ENCODE measurements at regions not wholly inside any gene's neighbourhood (a gene's known extent, or its start where the extent isn't known, plus 50 kb on each side); places are given as distances from the start of the nearest gene placed in this dataset.

DNA sequence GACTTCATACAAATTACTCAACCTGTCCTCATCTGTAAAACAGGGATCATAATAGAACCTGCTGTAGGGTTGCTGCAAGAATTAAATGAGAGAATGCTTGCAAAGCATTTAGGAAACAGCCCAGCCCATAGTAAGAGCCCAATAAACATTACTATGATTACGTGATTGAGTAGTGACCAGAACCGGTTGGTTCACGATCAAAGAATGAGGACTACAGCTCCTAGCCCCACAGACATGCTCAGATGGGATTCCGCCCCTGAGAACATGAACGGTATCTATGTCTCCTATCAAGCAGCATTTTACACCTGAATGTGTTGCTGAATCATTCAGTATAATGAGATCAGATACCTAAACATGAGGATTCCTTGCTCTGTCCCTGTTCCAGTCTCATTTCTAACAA is 104.8 kb upstream of the ZNF648 start:
- no peak for DNase-seq (ENCODE audit: low read depth in 2 of 2)
- Histone ChIP-seq H3K36me3 (ENCODE audit: control insufficient read depth, insufficient read depth, low read length) (no peaks in the 10 kb centered on the region), H3K27me3 (ENCODE audit: control insufficient read depth, insufficient read depth, low read length) (no peaks in the 10 kb centered on the region), H3K4me2 (ENCODE audit: extremely low read depth, insufficient read depth, low read length) (no peak overlapping the region), H2AFZ (ENCODE audit: low read length) (no peak overlapping the region), H3K27ac (ENCODE audit: insufficient read depth, low read length) (no peak overlapping the region), H3K9me3 (ENCODE audit: control insufficient read depth, insufficient read depth, low read depth, low read length) (no peaks in the 10 kb centered on the region), H3K4me3 (replicated peaks in 1 of 4; ENCODE audit: control extremely low read depth in 1 of 4, insufficient read depth in 1 of 4, low read depth in 3 of 4, low read length in 4 of 4) (no peak overlapping the region), H4K20me1 (ENCODE audit: control insufficient read depth, extremely low read depth, insufficient read depth, low read length) (no peaks in the 10 kb centered on the region), H3K4me1 (ENCODE audit: control insufficient read depth, extremely low read depth, insufficient read depth, low read length) (no peaks in the 10 kb centered on the region), H3K79me2 (ENCODE audit: control insufficient read depth, insufficient read depth, low read length) (no peaks in the 10 kb centered on the region), H3K9ac (ENCODE audit: insufficient read depth, low read length) (no peak overlapping the region)
- TF ChIP-seq EZH2 (IDR thresholded peaks at IDR 0.05; ENCODE audit: low read length, missing control alignments) = no peak
- TF ChIP-seq, protein P1, sequence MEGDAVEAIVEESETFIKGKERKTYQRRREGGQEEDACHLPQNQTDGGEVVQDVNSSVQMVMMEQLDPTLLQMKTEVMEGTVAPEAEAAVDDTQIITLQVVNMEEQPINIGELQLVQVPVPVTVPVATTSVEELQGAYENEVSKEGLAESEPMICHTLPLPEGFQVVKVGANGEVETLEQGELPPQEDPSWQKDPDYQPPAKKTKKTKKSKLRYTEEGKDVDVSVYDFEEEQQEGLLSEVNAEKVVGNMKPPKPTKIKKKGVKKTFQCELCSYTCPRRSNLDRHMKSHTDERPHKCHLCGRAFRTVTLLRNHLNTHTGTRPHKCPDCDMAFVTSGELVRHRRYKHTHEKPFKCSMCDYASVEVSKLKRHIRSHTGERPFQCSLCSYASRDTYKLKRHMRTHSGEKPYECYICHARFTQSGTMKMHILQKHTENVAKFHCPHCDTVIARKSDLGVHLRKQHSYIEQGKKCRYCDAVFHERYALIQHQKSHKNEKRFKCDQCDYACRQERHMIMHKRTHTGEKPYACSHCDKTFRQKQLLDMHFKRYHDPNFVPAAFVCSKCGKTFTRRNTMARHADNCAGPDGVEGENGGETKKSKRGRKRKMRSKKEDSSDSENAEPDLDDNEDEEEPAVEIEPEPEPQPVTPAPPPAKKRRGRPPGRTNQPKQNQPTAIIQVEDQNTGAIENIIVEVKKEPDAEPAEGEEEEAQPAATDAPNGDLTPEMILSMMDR (conservative IDR thresholded peaks at IDR 0.05 in 1 of 2, IDR thresholded peaks at IDR 0.05 in 1 of 2; ENCODE audit: low read depth in 1 of 2, low read length in 2 of 2) = no peak

DNA sequence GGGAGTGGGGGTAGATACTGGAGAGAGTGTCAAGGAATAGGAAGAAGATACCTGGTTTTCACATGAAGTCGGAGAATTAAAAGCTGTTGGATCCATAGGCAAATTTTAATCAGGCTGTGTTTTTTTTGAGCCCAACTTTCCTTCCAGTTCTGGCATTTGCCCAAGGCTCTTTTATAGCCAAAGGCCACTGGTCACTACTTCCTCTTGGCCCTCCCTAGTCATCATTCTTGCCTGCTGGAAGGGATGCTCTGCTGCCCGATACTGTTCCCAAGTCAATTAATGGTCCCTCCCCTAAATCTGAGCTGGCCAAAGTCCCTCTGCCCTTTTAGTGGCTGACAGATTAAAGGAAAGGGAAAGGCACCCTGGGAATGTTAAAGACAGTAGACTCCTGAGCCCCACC is 102.8 kb upstream of the ZNF648 start:
- no peak for DNase-seq (ENCODE audit: low read depth in 2 of 2)
- Histone ChIP-seq H3K4me2 (ENCODE audit: extremely low read depth, insufficient read depth, low read length) (no peak overlapping the region), H3K79me2 (ENCODE audit: control insufficient read depth, insufficient read depth, low read length) (no peaks in the 10 kb centered on the region), H3K27me3 (ENCODE audit: control insufficient read depth, insufficient read depth, low read length) (no peaks in the 10 kb centered on the region), H3K9me3 (ENCODE audit: control insufficient read depth, insufficient read depth, low read depth, low read length) (no peaks in the 10 kb centered on the region), H3K4me1 (ENCODE audit: control insufficient read depth, extremely low read depth, insufficient read depth, low read length) (no peaks in the 10 kb centered on the region), H2AFZ (ENCODE audit: low read length) (no peak overlapping the region), H3K9ac (ENCODE audit: insufficient read depth, low read length) (no peak overlapping the region), H3K27ac (ENCODE audit: insufficient read depth, low read length) (no peak overlapping the region), H3K4me3 (replicated peaks in 1 of 4; ENCODE audit: control extremely low read depth in 1 of 4, insufficient read depth in 1 of 4, low read depth in 3 of 4, low read length in 4 of 4) (no peak overlapping the region), H4K20me1 (ENCODE audit: control insufficient read depth, extremely low read depth, insufficient read depth, low read length) (no peaks in the 10 kb centered on the region), H3K36me3 (ENCODE audit: control insufficient read depth, insufficient read depth, low read length) (no peaks in the 10 kb centered on the region)
- TF ChIP-seq, protein P1 (conservative IDR thresholded peaks at IDR 0.05 in 1 of 2, IDR thresholded peaks at IDR 0.05 in 1 of 2; ENCODE audit: low read depth in 1 of 2, low read length in 2 of 2) = no peak
- no peak for TF ChIP-seq EZH2 (IDR thresholded peaks at IDR 0.05; ENCODE audit: low read length, missing control alignments)

DNA sequence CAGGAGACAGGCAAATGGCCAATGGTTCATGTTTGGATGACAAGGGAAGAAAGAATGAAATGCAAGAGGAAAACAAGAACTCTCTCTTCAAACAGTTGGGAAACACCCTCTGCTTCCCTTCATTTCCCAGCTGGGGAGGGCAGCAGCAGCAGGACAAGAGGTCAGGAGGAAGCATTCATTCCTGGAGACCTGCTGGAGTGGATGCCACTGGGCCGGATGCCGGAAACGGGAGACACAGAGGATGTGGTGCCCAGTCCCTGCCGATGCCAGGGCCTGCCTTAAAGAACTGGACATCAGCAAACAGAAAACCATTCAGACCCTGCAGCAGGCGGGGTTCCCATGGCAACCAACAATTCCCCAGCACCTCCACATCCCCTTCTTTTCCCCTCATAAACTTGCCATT is 102.3 kb upstream of the ZNF648 start:
- TF ChIP-seq EZH2 (IDR thresholded peaks at IDR 0.05; ENCODE audit: low read length, missing control alignments) = no peak
- TF ChIP-seq, protein P1 (conservative IDR thresholded peaks at IDR 0.05 in 1 of 2, IDR thresholded peaks at IDR 0.05 in 1 of 2; ENCODE audit: low read depth in 1 of 2, low read length in 2 of 2) = no peak
- no peak overlapping the region for H3K4me2 ChIP-seq (ENCODE audit: extremely low read depth, insufficient read depth, low read length)
- H3K27ac ChIP-seq (ENCODE audit: insufficient read depth, low read length) = no peak overlapping the region
- no peaks in the 10 kb centered on the region for H4K20me1 ChIP-seq (ENCODE audit: control insufficient read depth, extremely low read depth, insufficient read depth, low read length)
- H3K4me3 ChIP-seq (replicated peaks in 1 of 4; ENCODE audit: control extremely low read depth in 1 of 4, insufficient read depth in 1 of 4, low read depth in 3 of 4, low read length in 4 of 4) = no peak overlapping the region
- no peaks in the 10 kb centered on the region for H3K36me3 ChIP-seq (ENCODE audit: control insufficient read depth, insufficient read depth, low read length)
- no peaks in the 10 kb centered on the region for H3K4me1 ChIP-seq (ENCODE audit: control insufficient read depth, extremely low read depth, insufficient read depth, low read length)
- H3K9me3 ChIP-seq (ENCODE audit: control insufficient read depth, insufficient read depth, low read depth, low read length) = no peaks in the 10 kb centered on the region
- H3K27me3 ChIP-seq (ENCODE audit: control insufficient read depth, insufficient read depth, low read length) = no peaks in the 10 kb centered on the region
- no peak overlapping the region for H2AFZ ChIP-seq (ENCODE audit: low read length)
- H3K9ac ChIP-seq (ENCODE audit: insufficient read depth, low read length) = no peak overlapping the region
- peak in 1 of 2 donors; percentile 24 for DNase-seq (ENCODE audit: low read depth in 2 of 2)
- no peaks in the 10 kb centered on the region for H3K79me2 ChIP-seq (ENCODE audit: control insufficient read depth, insufficient read depth, low read length)
